ENCODE measurements at regions not wholly inside any gene's neighbourhood (a gene's known extent, or its start where the extent isn't known, plus 50 kb on each side); places are given as distances from the start of the nearest gene placed in this dataset.

DNA sequence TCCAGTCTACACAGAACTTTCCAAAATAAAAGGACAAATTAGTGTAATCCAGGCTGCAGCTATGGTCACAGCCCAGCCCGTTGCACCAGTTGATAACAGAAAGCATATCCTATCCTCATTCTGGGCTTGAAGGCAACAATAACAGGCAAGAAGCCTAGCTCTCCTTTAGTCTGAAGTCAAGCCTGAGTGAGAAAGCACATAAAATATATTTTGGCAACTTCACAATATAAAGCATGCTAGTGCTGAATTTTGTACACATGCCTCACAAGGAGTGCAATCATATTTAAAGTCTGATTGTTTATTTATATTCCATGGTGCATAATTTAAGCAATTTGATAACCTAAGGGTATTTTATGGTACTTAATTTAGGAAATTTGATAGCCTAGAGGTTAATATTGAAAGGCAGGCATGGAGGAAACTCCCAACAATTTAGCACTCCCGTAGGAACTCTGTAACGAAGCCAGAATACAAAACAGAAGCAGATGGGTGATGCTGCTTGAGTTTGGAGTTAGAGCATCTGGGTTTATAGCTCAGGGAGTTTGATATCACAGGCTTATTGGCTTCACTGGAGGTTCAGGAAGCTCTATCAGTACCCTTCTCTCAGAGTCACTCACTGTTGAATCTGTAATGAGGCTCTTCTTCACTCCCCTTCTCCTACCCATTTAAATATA is 1199.1 kb upstream of the GYPC start:
- no peaks in the 10 kb centered on the region for H3K36me3 Mint-ChIP-seq (ENCODE audit: low read depth, unreplicated experiment)
- H3K27ac Mint-ChIP-seq (ENCODE audit: unreplicated experiment) = no peak overlapping the region
- DNase-seq (ENCODE audit: low spot score) = no peak
- H3K4me3 Mint-ChIP-seq (ENCODE audit: unreplicated experiment) = no peak overlapping the region
- H3K27me3 Mint-ChIP-seq (ENCODE audit: unreplicated experiment) = no peaks in the 10 kb centered on the region
- H3K4me1 Mint-ChIP-seq (ENCODE audit: unreplicated experiment) = no peaks in the 10 kb centered on the region
- TF ChIP-seq CTCF (IDR thresholded peaks at IDR 0.05; ENCODE audit: unreplicated experiment) = no peak
- no peaks in the 10 kb centered on the region for H3K9me3 Mint-ChIP-seq (ENCODE audit: unreplicated experiment)

- H3K9me3 Mint-ChIP-seq (ENCODE audit: unreplicated experiment) = no peaks in the 10 kb centered on the region
- peak; percentile 59 for DNase-seq (ENCODE audit: low spot score)
- H3K36me3 Mint-ChIP-seq (ENCODE audit: low read depth, unreplicated experiment) = no peaks in the 10 kb centered on the region
- peak; percentile 21 for TF ChIP-seq CTCF (IDR thresholded peaks at IDR 0.05; ENCODE audit: unreplicated experiment)
- H3K27ac Mint-ChIP-seq (ENCODE audit: unreplicated experiment) = no peak overlapping the region
- no peaks in the 10 kb centered on the region for H3K27me3 Mint-ChIP-seq (ENCODE audit: unreplicated experiment)
- no peak overlapping the region for H3K4me3 Mint-ChIP-seq (ENCODE audit: unreplicated experiment)
- no peaks in the 10 kb centered on the region for H3K4me1 Mint-ChIP-seq (ENCODE audit: unreplicated experiment)
Measured at GRCh38 chr2:125471963-125472362, 1184.0 kb upstream of the GYPC start.

DNA sequence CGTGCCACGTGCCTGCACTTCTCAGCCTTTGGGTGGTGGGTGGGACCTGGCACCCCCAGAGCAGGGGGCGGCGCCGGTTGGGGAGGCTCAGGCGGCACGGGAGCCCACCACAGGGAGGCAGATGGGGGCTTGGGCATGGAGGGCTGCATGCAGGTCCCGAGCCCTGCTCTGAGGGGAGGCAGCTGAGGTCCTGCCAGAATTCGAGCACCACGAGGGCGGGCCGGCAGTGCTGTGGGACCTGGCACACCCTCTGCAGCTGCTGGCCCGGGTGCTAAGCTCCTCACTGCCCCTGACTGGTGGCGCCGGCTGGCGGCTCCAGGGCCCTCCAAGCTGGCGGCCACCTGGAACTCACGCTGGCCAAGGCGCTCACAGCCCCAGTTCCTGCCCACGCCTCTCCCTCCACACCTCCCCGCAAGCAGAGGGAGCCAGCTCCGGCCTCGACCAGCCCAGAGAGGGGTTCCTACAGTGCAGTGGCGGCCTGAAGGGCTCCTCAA is 1176.8 kb upstream of the GYPC start:
- no peak for DNase-seq (ENCODE audit: low spot score)
- Mint-ChIP-seq H3K27ac (ENCODE audit: unreplicated experiment) (no peak overlapping the region), H3K4me1 (ENCODE audit: unreplicated experiment) (no peaks in the 10 kb centered on the region), H3K9me3 (ENCODE audit: unreplicated experiment) (no peaks in the 10 kb centered on the region), H3K36me3 (ENCODE audit: low read depth, unreplicated experiment) (no peaks in the 10 kb centered on the region), H3K27me3 (ENCODE audit: unreplicated experiment) (peaks cover 2% of the 10 kb centered on the region), H3K4me3 (ENCODE audit: unreplicated experiment) (no peak overlapping the region)
- no peak for TF ChIP-seq CTCF (IDR thresholded peaks at IDR 0.05; ENCODE audit: unreplicated experiment)

GRCh38 chr2:125490308-125490707 is 1165.7 kb upstream of the GYPC start:
- TF ChIP-seq CTCF (IDR thresholded peaks at IDR 0.05; ENCODE audit: unreplicated experiment) = no peak
- Mint-ChIP-seq H3K4me3 (ENCODE audit: unreplicated experiment) (no peak overlapping the region), H3K9me3 (ENCODE audit: unreplicated experiment) (no peaks in the 10 kb centered on the region), H3K4me1 (ENCODE audit: unreplicated experiment) (no peaks in the 10 kb centered on the region), H3K27me3 (ENCODE audit: unreplicated experiment) (no peaks in the 10 kb centered on the region), H3K27ac (ENCODE audit: unreplicated experiment) (no peak overlapping the region), H3K36me3 (ENCODE audit: low read depth, unreplicated experiment) (no peaks in the 10 kb centered on the region)
- no peak for DNase-seq (ENCODE audit: low spot score)

- H3K9me3 Mint-ChIP-seq (ENCODE audit: unreplicated experiment) = no peaks in the 10 kb centered on the region
- no peak for DNase-seq (ENCODE audit: low spot score)
- no peak overlapping the region for H3K27ac Mint-ChIP-seq (ENCODE audit: unreplicated experiment)
- TF ChIP-seq CTCF (IDR thresholded peaks at IDR 0.05; ENCODE audit: unreplicated experiment) = no peak
- no peaks in the 10 kb centered on the region for H3K4me1 Mint-ChIP-seq (ENCODE audit: unreplicated experiment)
- H3K27me3 Mint-ChIP-seq (ENCODE audit: unreplicated experiment) = no peaks in the 10 kb centered on the region
- no peaks in the 10 kb centered on the region for H3K36me3 Mint-ChIP-seq (ENCODE audit: low read depth, unreplicated experiment)
- no peak overlapping the region for H3K4me3 Mint-ChIP-seq (ENCODE audit: unreplicated experiment)
Measured at GRCh38 chr2:125491663-125492062, 1164.3 kb upstream of the GYPC start.

Data from endothelial cell (in vitro differentiated cells).